HEK293 (cell line): ENCODE measurements at regions not wholly inside any gene's neighbourhood (a gene's known extent, or its start where the extent isn't known, plus 50 kb on each side); places are given as distances from the start of the nearest gene placed in this dataset.

Experiments used
- CTCF ChIP-seq: fragments of 450-650 bp; formaldehyde crosslinking; IDR thresholded peaks from 2 replicates; pipeline ENCODE4 v1.5.1; 2016; ENCODE audit warnings: missing biosample characterization, missing genetic modification characterization
- ZNF24 ChIP-seq: fragments of 450-650 bp; formaldehyde crosslinking; IDR thresholded peaks from 2 replicates; pipeline ENCODE4 v1.5.1; 2016; ENCODE audit warnings: missing biosample characterization, missing genetic modification characterization
- ZNF549 ChIP-seq: fragments of 450-650 bp; IDR thresholded peaks from 2 replicates; pipeline ENCODE4 v1.5.1; 2018; ENCODE audit warnings: missing biosample characterization, missing genetic modification characterization, mild to moderate bottlenecking, inconsistent platforms, moderate library complexity
- ZNF670 ChIP-seq: fragments of 450-650 bp; formaldehyde crosslinking; IDR thresholded peaks from 2 replicates; pipeline ENCODE4 v1.5.1; 2016; ENCODE audit warnings: missing biosample characterization, missing genetic modification characterization, low read depth
- ZNF768 ChIP-seq: fragments of 450-650 bp; formaldehyde crosslinking; IDR thresholded peaks from 2 replicates; pipeline ENCODE4 v1.5.1; 2018; ENCODE audit warnings: missing biosample characterization, mild to moderate bottlenecking, missing genetic modification characterization
- TF ChIP-seq, protein P1 (sequence below): fragments of 450-650 bp; formaldehyde crosslinking; IDR thresholded peaks from 2 replicates; pipeline ENCODE4 v1.5.1; 2016; ENCODE audit warnings: missing biosample characterization, missing genetic modification characterization

GRCh38 chr10:131779661-131780394 is 121.0 kb upstream of the PPP2R2D start:
- TF ChIP-seq ZNF768 (tag by site-specific recombination) (no peak), CTCF (no peak), ZNF24 (tag by site-specific recombination) (no peak), ZNF670 (tag by site-specific recombination) (no peak), ZNF549 (tag by site-specific recombination) (no peak)
- TF ChIP-seq, protein P1, sequence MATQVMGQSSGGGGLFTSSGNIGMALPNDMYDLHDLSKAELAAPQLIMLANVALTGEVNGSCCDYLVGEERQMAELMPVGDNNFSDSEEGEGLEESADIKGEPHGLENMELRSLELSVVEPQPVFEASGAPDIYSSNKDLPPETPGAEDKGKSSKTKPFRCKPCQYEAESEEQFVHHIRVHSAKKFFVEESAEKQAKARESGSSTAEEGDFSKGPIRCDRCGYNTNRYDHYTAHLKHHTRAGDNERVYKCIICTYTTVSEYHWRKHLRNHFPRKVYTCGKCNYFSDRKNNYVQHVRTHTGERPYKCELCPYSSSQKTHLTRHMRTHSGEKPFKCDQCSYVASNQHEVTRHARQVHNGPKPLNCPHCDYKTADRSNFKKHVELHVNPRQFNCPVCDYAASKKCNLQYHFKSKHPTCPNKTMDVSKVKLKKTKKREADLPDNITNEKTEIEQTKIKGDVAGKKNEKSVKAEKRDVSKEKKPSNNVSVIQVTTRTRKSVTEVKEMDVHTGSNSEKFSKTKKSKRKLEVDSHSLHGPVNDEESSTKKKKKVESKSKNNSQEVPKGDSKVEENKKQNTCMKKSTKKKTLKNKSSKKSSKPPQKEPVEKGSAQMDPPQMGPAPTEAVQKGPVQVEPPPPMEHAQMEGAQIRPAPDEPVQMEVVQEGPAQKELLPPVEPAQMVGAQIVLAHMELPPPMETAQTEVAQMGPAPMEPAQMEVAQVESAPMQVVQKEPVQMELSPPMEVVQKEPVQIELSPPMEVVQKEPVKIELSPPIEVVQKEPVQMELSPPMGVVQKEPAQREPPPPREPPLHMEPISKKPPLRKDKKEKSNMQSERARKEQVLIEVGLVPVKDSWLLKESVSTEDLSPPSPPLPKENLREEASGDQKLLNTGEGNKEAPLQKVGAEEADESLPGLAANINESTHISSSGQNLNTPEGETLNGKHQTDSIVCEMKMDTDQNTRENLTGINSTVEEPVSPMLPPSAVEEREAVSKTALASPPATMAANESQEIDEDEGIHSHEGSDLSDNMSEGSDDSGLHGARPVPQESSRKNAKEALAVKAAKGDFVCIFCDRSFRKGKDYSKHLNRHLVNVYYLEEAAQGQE (tag by site-specific recombination): no peak
